ENCODE measurements at regions not wholly inside any gene's neighbourhood (a gene's known extent, or its start where the extent isn't known, plus 50 kb on each side); places are given as distances from the start of the nearest gene placed in this dataset.

GRCh38 chr12:125443341-125443740 lies 378.1 kb downstream of the AACS start:
- no peak for DNase-seq

GRCh38 chr12:125451408-125451807 lies 386.2 kb downstream of the AACS start:
- DNase-seq: no peak

- no peak for DNase-seq
These were observed 388.5 kb downstream of the AACS start for GRCh38 chr12:125453751-125454150.

- no peak for DNase-seq
These were observed 389.1 kb downstream of the AACS start for GRCh38 chr12:125454291-125454690.

- DNase-seq: no peak
These were observed 389.7 kb downstream of the AACS start for GRCh38 chr12:125454786-125455480.

- DNase-seq: no peak
These were observed 390.3 kb downstream of the AACS start for GRCh38 chr12:125455556-125455955.

GRCh38 chr12:125458552-125459268 lies 393.5 kb downstream of the AACS start:
- DNase-seq: no peak

- no peak for DNase-seq
These were observed 396.6 kb downstream of the AACS start for GRCh38 chr12:125461831-125462230.

GRCh38 chr12:125463386-125463785 lies 398.2 kb downstream of the AACS start:
- DNase-seq: no peak

GRCh38 chr12:125467363-125467762 lies 402.1 kb downstream of the AACS start:
- DNase-seq: no peak

- no peak for DNase-seq
These were observed 404.4 kb downstream of the AACS start for GRCh38 chr12:125469683-125470082.

GRCh38 chr12:125470838-125471783 lies 405.9 kb downstream of the AACS start:
- DNase-seq: no peak

GRCh38 chr12:125473501-125473900 lies 408.3 kb downstream of the AACS start:
- no peak for DNase-seq

- no peak for DNase-seq
These were observed 422.1 kb downstream of the AACS start for GRCh38 chr12:125487336-125487735.

GRCh38 chr12:125491553-125491952 lies 426.3 kb downstream of the AACS start:
- DNase-seq: no peak

- no peak for DNase-seq
These were observed 427.4 kb downstream of the AACS start for GRCh38 chr12:125492354-125493270.

- no peak for DNase-seq
These were observed 428.6 kb downstream of the AACS start for GRCh38 chr12:125493704-125494308.

GRCh38 chr12:125503128-125503527 lies 437.9 kb downstream of the AACS start:
- DNase-seq: no peak

GRCh38 chr12:125509195-125509594 lies 444.0 kb downstream of the AACS start:
- DNase-seq: no peak

GRCh38 chr12:125512541-125513298 lies 447.5 kb downstream of the AACS start:
- DNase-seq: peak in 1 of 2 donors; percentile 30

GRCh38 chr12:125515887-125516286 lies 450.7 kb downstream of the AACS start:
- DNase-seq: no peak
